Glomerular visceral epithelial cell (primary cell): ENCODE measurements at regions not wholly inside any gene's neighbourhood (a gene's known extent, or its start where the extent isn't known, plus 50 kb on each side); places are given as distances from the start of the nearest gene placed in this dataset.
"Not testable (repeated sequence)": the region's sequence is repeated elsewhere in the genome, so short reads cannot be mapped to it uniquely, and the experiment has no call there.

Experiments
- DNase-seq: peaks from one replicate; pipeline ENCODE4 v3.0.0-alpha.2; 2016; ENCODE audit errors: extremely low spot score

DNA sequence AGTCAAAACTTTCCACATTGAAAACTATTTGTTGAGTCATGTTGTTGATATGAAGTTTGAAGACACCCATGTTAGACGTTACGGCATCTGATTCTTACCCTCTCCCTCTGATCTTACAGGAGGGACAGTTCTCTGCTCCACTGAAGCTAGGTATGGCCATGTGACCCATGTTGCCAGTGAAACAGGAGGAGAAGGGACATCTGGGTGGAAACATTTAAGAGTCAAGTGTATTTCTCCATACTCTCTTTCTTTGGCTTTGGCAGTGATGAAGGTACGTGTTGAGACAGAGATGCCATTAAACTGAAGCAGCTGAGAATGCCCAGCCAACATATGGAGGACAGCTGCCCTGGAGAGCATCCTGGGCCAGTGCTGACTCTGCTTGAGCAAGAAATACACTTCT lies 198.4 kb upstream of the PTGFR start:
- no peak for DNase-seq

DNA sequence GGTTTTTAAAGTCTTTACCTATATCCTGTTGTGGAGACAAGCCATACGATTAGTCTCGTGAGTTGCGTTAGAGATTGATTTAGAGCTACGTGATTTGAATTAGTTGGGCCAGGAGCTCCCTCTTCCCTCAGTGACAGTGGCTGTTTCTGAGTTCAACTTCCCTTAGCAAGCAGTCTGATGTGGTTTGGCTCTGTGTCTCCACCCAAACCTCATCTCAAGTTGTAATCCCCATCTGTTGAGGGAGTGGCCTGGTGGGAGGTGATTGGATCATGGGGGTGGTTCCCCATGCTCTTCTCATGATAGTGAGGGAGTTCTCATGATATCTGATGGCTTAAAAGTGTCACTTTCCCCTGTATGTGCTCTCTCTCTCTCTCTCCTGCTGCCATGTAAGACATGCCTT lies 192.9 kb upstream of the PTGFR start:
- DNase-seq: no peak

DNA sequence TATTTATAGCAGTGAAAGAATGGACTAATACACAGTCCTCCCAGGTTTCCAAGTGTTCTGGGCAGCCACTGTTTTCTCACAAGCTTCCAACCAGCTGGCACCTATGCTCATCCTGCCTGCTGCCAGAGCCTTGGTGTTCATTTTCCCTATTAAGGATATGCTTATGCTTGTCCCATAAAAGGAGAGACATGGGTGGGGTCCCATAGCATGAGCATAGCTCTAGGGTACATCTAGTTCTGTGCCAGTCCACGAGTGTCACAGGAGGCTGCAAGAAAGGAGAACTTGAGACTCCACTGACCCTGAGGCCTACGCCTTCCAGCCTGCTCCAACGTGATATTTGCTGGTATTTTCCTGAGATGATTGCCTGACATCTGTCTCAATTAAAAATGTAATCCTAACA lies 192.4 kb upstream of the PTGFR start:
- no peak for DNase-seq

DNA sequence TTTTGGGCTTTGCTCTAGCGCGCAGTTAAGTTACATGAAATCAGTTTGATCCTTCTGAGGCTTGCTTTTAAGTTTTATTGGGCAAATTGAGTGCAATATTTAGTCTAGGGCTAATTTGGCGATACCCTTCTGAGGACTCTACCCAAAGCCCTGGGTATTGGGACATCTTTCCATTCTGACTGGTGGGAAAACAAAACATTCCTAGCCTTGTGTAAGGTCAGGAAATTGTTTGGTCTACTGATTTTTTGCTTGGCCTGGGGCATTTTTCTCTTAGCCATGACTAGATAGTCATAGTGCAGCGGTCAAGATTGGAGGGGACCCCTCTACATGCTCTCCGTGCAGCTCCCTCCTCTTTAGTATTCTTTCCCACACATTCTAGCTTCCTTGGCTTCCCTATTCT lies 189.6 kb upstream of the PTGFR start:
- DNase-seq: no peak

DNA sequence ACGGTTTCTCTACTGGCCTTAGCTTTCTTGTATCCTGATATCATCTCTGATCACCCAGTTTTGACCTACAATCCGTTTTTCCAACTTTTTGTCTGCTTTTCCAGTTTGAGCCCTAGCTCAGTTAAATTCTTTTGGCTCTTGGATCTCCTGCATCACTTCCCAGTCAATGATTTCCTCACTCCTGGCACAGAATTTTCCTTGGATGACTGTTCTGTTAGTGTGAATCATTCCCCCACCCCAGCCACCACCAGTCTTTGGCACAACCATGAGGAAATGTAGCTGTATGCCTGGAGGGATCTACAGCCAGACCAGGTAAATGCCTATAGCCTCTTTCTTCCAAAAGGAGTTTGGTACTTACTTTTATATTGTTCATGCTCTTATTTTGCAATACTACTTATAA lies 187.2 kb upstream of the PTGFR start:
- peak; percentile 87 for DNase-seq

DNA sequence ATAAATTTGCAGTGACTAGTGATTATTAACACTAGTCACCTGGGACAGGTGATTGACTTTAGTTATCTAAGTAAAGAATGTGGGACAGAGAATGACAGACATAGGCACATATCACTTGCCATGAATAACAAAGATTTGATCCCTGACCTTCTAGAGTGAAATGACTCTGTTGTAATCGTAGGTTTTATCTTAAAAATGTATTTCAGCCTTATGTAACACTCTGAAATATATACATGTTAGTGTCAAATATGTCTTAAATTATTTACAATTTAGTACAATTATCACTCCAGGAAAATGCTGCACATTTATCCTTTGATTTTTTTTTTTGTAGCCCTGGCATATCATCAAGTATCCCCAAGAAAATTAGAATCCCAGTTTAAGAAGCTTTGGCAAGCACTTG lies 186.4 kb upstream of the PTGFR start:
- no peak for DNase-seq

DNA sequence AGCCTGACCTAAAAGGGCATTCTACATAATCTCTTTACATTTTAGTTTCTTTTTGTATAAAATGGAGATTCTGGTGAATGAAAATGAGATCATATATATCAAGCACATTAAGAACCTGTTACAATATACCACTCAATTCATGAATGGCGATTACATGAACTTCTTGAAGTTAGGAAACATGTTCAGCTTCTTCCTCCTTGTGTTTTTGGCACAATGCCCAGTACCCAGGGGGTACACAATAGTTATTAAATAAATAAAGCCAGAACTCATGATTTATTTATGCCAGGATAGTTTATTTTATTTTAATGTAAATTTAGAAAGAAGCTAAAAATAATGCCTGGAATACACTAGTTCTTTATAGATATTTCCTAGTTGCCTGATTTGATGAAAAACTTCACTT lies 186.0 kb upstream of the PTGFR start:
- DNase-seq: peak; percentile 9

DNA sequence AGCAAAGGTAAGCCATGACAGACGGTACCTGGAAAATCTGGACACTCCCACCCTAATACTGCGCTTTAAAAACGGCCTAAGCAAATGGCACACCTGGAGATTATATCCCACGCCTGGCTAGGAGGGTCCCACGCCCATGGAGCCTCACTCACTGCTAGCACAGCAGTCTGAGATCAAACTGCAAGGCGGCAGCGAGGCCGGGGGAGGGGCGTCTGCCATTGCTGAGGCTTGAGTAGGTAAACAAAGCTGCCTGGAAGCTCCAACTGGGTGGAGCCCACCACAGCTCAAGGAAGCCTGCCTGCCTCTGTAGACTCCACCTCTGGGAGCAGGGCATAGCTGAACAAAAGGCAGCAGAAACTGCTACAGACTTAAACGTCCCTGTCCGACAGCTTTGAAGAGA lies 180.5 kb upstream of the PTGFR start:
- not testable (repeated sequence) for DNase-seq

DNA sequence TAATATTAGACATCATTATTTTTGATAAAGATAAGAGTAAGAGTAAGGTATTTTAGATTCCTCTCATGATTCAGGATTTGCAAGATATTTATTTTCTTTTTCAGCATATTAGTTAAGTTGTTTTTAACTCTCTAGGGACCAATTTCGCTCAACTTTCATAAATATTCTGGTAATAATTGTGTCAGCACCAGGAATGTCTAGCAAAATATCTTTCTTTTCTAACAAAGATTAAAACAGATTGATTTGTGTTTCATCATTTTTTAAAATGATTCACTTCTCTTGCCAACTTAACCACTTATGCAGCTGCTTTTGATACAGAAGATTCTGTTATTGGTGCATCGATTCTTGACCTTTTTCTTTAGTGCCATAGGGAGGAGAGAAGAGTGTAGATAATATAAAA lies 172.8 kb upstream of the PTGFR start:
- no peak for DNase-seq

DNA sequence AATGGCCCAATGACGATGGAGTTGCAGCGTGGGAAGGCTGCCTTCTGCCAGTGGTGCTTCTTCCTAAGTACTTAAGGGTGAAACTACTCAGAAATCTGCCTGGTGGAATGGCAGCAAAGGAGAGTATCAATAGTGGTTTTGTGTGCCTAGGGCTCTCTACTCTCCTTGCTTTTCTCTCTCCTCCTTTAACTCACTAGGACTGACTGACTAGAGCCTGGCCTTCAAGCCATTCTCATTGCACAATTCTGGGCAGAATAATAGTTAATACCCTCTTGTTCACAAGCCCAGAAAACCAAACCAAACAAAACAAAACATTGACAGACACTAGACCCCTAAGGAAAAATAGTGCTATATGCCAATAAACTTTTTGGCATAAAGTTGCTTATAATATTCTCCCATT lies 171.2 kb upstream of the PTGFR start:
- no peak for DNase-seq

DNA sequence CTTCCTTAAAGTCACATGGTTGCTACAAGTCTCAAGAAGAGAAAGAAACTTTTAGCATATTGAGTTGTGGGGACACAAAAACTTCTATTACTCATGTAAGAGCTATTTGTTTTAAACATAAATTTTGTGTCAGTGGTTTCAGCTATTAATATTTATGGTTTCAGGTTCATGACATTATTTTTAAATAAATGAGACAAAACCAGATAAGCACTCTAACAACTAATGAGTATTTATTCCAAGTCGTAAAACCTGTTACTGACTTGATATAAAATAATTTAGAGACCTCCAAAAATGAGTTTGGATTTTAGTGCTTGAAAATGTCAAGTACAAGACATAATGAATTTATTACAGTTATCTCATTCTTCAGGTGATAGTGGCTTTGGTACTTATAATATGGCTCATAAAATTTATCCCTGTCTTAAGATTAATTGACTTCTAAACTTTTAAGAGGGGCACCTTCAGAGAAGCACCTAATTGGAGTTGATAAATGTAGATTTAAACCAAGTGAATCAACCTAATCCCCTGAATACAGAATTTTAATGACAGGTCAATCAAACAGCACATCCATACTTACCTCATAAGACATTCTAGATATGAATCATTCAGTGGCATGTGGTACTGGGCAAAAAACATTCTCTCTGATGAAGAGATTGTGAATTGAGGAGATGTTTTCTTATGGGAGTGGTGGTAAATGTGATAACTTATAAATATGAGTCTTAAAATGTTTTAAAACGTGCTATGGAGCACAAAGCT lies 167.7 kb upstream of the PTGFR start:
- DNase-seq: no peak

DNA sequence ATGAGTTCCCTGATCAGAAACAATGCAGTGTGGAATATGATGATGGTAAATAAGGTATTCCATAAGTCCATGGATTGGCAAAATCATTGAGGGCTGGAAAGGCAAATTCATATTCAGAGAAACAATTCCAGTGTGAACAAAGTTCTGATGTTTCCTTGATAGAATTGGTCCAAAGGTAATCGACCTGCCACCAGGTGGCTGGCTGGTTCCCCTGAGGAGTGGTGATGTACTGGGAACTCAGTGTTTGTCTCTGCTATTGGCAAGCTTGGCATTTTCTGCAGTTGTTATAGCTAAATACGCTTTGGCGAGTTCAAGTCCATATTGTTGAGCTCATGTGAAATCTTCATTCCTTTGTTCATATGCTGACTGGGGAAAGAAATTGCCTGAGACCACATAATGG lies 165.5 kb upstream of the PTGFR start:
- no peak for DNase-seq

DNA sequence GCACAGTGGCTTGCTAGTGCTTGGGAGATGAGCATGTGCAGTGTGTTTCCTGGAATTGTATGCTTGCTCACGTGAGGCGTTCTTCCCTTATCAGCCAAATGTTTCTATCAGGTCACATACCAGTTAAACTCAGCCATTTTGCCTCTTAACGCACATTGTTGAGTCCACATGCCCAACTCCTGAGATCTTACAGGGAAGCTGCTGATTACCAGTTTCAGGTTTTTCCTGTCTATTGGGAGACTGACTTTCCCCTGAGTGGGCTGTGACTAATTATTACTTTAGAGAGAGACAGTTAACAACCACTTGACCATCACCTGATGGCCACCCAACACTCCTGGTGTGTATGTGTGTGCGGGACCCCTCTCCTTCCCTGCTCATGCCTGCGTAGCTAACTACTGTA lies 161.3 kb upstream of the PTGFR start:
- DNase-seq: no peak

DNA sequence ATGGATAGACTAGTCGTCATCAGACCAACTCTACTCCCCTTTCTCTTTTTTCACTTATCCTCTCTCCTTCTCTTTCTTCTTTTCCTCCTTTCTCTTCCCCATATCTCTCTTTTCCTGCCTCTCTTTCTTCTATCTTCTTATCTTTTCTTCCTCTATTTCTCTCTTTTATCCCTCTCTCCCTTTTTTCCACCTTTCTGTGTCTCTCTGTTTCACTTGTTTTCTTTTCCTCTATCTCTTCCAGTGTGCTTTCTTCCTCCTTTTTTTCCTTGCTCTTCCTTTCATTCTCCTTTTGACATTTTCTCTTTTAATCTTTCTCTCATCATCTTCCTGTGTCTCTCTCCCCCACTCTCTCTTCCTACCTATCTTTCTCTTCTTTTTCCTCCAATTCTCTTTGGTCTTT lies 159.0 kb upstream of the PTGFR start:
- DNase-seq: no peak

DNA sequence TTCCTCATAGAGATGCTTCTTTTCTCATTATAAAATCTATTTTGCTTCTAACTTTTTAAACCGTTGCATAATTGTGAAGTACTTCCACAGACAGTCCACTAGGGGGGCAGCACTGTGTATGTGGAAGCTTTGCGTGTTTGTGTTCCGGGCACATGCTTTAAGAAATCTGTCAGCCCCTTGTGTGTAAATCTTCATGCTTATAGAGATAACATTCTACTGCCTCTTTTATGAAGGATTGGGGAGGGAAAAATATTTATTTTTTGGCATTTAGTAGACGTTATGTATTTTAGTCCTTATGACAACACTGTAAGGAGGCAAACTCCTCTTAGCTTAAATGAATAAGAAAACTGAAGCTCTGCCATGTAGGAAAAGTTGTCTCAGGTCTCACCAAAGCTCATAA lies 157.3 kb upstream of the PTGFR start:
- DNase-seq: no peak

DNA sequence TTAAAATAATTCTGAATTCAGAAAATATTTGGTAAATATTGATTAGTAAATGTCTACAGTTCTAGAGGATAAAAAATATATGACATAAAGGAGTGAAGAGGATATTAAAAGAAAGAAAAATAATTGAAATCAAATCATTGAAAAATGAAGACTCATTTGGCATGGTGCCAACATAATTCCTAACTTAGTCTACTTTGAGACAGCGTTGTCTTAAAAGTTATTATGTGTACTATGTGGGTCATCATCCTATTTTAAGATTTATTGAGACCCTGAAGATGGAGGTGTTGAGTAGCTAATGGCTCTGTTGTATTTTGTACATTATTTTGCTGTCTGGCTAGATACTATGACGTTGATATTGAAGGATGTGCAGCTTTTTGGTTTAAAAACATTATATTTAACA lies 156.7 kb upstream of the PTGFR start:
- DNase-seq: no peak

DNA sequence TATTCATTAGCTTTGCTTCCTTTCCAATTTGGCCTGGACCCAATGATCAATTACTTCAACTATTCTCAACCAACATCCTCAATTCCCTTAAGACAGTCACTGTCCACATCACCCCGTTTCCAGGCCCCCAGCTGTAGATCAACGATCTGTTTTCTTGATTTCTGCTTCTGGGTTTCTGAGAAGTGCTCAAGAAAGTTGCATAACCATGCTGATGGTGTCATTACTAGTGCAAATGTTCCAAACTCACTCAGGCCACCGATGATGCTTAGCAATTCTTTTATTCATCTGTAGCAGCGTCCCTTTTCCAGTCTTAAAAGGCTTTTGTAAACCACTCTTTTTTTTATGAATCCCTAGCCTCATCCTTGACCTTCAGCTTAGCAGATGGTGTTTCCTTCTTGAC lies 155.8 kb upstream of the PTGFR start:
- DNase-seq: no peak

DNA sequence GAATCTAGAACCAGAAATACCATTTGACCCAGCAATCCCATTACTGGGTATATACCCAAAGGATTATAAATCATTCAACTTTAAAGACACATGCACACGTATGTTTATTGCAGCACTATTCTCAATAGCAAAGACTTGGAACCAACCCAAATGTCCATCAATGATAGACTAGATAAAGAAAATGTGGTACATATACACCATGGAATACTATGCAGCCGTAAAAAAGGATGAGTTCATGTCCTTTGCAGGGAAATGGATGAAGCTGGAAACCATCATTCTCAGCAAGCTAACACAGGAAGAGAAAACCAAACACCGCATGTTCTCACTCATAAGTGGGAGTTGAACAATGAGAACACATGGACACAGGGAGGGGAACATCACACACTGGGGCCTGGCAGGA lies 154.0 kb upstream of the PTGFR start:
- not testable (repeated sequence) for DNase-seq

DNA sequence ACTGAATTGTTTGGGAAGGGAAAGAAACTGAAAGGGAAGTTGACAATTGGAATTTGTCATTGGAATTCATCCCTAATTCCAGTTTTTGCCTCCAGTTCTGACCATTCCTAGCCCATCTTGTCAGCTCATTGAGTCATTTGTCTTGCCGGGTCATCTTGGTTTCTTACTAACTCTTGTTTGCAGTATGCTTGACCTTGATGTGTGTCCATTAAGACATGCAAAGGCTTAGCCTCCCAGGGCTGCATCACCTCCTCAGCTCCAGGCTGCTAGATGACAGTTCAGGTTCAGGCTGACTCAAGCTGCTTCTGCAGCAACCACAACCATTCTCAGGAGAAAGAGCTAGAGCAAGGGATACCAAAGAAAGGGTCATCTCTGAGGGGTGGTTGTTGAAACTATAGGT lies 151.3 kb upstream of the PTGFR start:
- DNase-seq: peak; percentile 74

DNA sequence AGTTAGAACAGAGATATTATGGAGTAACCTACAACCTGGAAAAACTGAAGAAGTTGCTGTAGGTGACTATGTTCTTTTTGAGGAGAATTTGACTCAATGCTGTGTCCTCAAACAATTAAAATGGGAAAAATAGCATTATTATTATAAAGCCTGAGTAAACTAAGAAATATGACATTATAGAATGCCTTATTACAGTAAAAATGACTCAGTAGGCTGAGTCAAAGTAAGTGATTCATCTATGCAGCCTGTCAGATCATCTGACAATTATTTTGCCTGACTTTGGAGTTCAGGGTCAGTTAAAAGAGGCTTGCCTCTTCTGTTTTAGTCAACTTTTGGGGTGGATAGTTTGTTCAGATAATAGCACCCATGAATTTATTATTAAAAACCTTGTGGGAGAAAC lies 150.8 kb upstream of the PTGFR start:
- DNase-seq: peak; percentile 59

DNA sequence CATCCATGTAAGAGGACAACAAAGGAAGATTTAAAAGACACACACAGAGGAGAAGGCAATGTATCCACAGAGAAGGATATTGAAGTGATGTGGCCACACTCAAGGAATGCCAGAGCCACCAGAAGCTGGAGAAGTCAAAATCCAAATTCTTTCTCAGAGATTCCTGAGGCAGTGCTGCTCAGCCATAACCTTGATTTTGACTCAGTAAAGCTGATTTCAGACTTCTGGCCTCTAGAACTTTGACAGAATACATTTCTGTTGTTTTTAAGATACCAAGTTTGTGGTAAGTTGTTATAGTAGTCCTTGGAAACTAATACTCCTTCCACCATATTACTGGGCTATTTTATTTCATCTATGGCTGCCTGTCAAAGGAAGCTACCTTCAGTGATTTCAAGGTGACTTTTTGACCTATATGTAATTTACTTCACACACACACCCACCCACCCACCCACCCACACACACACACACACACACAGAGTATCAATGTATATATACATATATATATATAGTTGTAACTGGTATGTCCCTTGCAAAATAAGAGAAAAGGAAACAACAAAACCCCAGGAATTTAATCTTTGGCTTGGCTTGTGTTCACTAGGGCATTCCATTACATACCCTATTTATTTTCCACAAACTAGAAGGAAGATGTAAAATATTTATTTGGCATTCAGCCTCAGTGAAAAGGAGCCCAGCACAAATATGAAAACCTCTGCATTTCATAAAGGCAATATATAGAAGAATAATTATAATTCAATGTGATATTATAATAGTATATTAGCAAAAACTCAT lies 142.1 kb upstream of the PTGFR start:
- no peak for DNase-seq

DNA sequence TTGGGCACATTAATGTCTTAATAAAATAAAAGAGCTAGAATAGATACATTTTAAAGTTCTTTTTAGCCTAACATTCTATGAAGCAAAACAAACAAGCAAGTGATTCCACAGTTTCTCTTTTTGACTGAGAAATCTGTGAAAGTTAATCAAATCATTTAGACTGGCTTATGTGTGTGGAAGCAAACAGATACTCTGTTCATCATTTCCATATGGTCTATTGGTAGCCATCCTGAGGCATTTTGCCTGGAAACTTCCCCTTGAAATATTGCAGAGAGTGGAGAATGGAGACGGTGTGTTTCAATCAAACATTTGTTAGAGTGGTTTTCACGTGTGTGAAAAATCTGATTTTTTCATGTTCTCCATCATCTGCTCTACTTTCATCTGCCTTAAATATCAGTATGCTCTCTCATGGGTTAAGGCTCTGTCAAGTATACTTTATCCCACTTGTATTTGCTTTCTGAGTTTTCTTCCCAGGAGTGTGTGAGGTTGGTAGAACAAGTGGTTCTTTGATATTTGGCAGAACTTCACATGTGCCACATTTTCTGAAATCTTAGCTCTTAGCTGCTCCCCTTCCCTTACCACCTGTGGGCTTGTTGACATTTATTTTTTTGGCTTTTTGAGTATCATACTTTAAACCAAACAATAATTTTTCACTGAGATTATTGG lies 139.1 kb upstream of the PTGFR start:
- no peak for DNase-seq

DNA sequence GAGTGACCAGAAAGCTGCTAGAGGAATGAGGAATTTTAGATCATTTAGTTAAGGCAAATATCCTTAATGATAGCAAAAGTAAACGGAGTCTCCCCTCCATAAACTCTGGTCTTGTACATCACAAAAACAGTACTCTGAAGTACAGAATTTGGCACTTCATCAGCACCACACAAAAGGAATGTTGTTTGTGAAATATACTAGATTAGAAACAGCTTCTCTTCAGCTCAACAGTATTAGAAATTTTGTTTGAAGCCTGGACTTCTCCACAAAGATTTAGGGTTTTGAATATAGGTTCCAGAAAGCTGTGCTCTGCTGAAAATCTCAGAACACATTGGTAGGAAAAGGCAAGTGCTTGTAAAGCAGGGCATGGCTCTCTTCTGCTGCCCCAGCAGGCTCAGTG lies 135.1 kb upstream of the PTGFR start:
- no peak for DNase-seq
